ENCODE measurements at regions not wholly inside any gene's neighbourhood (a gene's known extent, or its start where the extent isn't known, plus 50 kb on each side); places are given as distances from the start of the nearest gene placed in this dataset.

DNA sequence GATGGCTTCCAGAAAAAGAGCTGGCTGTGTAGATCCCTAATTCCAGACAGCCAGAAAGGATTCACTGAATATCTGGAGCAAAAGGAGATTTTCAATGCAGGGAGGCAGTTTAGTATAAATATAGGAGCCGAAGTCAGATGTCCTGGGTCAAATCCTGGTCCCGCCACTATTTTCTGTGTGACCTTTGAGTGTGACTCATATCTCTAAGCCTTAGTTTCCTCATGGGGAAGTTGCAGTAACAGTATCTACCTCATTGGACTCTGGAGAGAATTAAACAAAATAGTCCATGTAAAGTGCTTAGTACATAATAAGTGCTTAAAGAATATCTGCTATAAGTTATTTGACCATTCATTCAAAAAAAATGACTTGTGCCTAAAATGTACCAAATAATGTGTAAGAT lies 52.1 kb upstream of the ITGA6 start:
- Histone ChIP-seq H3K36me3 (no peaks in the 10 kb centered on the region), H3K9me3 (peaks cover 0 to 7% (median 0%) of the 10 kb centered on the region in 4 donors), H3K4me1 (peaks cover 0 to 21% (median 3%) of the 10 kb centered on the region in 4 donors), H3K4me3 (no peak overlapping the region), H3K27me3 (no peaks in the 10 kb centered on the region), H3K27ac (replicated peaks in 1 of 4) (no peak overlapping the region)
- 67% methylated on average over 2 of the region's 2 CpGs for WGBS
- intact Hi-C loops (cut with DNase I) = no loop called here
- TF ChIP-seq, protein P1, sequence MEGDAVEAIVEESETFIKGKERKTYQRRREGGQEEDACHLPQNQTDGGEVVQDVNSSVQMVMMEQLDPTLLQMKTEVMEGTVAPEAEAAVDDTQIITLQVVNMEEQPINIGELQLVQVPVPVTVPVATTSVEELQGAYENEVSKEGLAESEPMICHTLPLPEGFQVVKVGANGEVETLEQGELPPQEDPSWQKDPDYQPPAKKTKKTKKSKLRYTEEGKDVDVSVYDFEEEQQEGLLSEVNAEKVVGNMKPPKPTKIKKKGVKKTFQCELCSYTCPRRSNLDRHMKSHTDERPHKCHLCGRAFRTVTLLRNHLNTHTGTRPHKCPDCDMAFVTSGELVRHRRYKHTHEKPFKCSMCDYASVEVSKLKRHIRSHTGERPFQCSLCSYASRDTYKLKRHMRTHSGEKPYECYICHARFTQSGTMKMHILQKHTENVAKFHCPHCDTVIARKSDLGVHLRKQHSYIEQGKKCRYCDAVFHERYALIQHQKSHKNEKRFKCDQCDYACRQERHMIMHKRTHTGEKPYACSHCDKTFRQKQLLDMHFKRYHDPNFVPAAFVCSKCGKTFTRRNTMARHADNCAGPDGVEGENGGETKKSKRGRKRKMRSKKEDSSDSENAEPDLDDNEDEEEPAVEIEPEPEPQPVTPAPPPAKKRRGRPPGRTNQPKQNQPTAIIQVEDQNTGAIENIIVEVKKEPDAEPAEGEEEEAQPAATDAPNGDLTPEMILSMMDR (IDR thresholded peaks at IDR 0.05) = no peak
- TF ChIP-seq POLR2A (IDR thresholded peaks at IDR 0.05; ENCODE audit: low read depth) = no peak
- TF ChIP-seq POLR2AphosphoS5 (IDR thresholded peaks at IDR 0.05) = no peak
- TF ChIP-seq EP300 (IDR thresholded peaks at IDR 0.05) = no peak
- no peak for DNase-seq (ENCODE audit: extremely low spot score)

DNA sequence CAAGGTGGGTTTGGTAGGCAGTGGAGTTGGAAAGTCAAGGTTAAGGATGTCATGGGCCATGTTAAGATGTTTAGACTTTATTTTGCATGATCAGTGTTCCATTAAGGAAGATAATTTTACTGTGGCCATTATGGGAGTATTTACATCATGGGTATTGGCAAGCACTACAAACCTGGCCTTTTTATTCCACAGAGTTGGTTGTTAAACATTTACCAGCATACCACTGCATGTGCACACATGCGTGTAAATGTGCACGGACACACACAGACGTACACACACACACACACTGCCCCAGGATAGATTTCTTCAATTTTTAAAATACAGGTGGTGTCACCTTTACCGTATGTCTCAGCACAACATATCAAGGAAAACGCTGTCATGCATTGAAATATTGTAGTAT lies 51.4 kb upstream of the ITGA6 start:
- no peaks in the 10 kb centered on the region for H3K36me3 ChIP-seq
- TF ChIP-seq POLR2A (IDR thresholded peaks at IDR 0.05; ENCODE audit: low read depth) (no peak), EP300 (IDR thresholded peaks at IDR 0.05) (no peak), POLR2AphosphoS5 (IDR thresholded peaks at IDR 0.05) (no peak)
- TF ChIP-seq, protein P1 (IDR thresholded peaks at IDR 0.05) = no peak
- intact Hi-C loops (cut with DNase I) = no loop called here

DNA sequence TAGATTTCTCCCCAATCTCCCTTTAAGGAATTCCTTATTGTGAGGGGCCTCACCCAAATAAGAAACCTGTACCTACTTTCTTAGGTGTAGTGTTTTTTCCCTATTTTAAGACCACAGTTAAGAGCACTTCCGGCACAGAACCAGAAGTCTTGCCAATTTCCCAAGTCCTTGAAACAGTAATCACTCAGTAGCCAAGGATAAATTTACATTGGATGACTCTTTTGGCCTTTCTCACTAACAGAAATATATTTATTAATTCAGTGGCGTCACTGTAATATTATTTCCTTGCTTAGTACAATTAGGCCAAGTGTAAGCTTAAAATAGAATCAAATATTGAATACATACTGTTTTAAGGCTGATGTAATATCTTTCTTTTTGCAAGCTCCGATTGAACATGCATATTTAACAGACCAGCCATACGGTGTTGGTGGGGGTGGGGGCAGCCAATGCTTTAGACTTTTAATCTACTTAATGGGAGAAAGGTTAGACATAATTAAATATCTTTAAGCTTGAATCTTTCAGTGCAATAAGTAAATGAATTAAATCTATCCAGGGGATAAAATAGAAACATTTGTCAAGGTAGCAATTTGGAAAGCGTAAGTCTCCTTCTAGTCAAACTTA lies 50.8 kb upstream of the ITGA6 start:
- 54% methylated on average over 5 of the region's 5 CpGs for WGBS
- TF ChIP-seq POLR2A (IDR thresholded peaks at IDR 0.05; ENCODE audit: low read depth) (no peak), EP300 (IDR thresholded peaks at IDR 0.05) (no peak), POLR2AphosphoS5 (IDR thresholded peaks at IDR 0.05) (no peak)
- TF ChIP-seq, protein P1 (IDR thresholded peaks at IDR 0.05) = no peak
- intact Hi-C loops (cut with DNase I) = no loop called here
- Histone ChIP-seq H3K4me1 (peaks cover 0 to 23% (median 6%) of the 10 kb centered on the region in 4 donors), H3K36me3 (no peaks in the 10 kb centered on the region), H3K4me3 (no peak overlapping the region), H3K27me3 (no peaks in the 10 kb centered on the region), H3K27ac (replicated peaks in 1 of 4) (no peak overlapping the region), H3K9me3 (peaks cover 0 to 4% (median 0%) of the 10 kb centered on the region in 4 donors)
- no peak for DNase-seq (ENCODE audit: extremely low spot score)

More for the DNA sequence above, 51.4 kb upstream of the ITGA6 start:
- Histone ChIP-seq H3K27me3 (no peaks in the 10 kb centered on the region), H3K4me1 (peaks cover 0 to 21% (median 5%) of the 10 kb centered on the region in 4 donors), H3K4me3 (no peak overlapping the region), H3K27ac (replicated peaks in 1 of 4) (no peak overlapping the region), H3K9me3 (peaks cover 0 to 4% (median 0%) of the 10 kb centered on the region in 4 donors)
- WGBS = 97% methylated on average over 5 of the region's 5 CpGs
- DNase-seq (ENCODE audit: extremely low spot score) = no peak

DNA sequence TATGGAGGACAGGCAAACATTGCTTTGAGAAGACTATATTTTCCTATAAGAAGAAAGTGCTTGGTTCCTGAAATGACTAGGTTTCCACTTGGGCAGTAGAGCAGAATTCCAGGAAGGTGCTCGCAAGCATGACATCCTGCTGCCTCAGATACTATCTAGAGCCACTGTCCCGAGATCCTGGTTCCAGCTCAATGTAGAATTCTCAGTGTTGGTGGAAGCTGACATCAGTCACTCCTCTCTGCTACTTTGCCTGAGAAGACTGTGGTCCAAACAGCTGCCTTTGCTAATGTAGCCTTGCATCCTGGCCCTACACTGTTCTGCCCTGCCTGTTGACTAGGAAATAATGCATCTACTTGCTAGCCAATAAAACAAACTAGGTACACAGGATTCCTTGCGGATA lies 50.0 kb upstream of the ITGA6 start:
- 66% methylated on average over 3 of the region's 3 CpGs for WGBS
- H3K27me3 ChIP-seq = no peaks in the 10 kb centered on the region
- H3K27ac ChIP-seq (replicated peaks in 1 of 4) = no peak overlapping the region

More for the DNA sequence above, 50.0 kb upstream of the ITGA6 start:
- no peak for DNase-seq (ENCODE audit: extremely low spot score)
- H3K36me3 ChIP-seq = no peaks in the 10 kb centered on the region
- no peak overlapping the region for H3K4me3 ChIP-seq
- intact Hi-C loops (cut with DNase I) = no loop called here
- peaks cover 0 to 4% (median 0%) of the 10 kb centered on the region in 4 donors for H3K9me3 ChIP-seq
- H3K4me1 ChIP-seq = peaks cover 0 to 23% (median 6%) of the 10 kb centered on the region in 4 donors
- TF ChIP-seq POLR2A (IDR thresholded peaks at IDR 0.05; ENCODE audit: low read depth) (no peak), POLR2AphosphoS5 (IDR thresholded peaks at IDR 0.05) (no peak), EP300 (IDR thresholded peaks at IDR 0.05) (no peak)
- TF ChIP-seq, protein P1 (IDR thresholded peaks at IDR 0.05) = no peak
